ENCODE measurements at regions not wholly inside any gene's neighbourhood (a gene's known extent, or its start where the extent isn't known, plus 50 kb on each side); places are given as distances from the start of the nearest gene placed in this dataset.

DNA sequence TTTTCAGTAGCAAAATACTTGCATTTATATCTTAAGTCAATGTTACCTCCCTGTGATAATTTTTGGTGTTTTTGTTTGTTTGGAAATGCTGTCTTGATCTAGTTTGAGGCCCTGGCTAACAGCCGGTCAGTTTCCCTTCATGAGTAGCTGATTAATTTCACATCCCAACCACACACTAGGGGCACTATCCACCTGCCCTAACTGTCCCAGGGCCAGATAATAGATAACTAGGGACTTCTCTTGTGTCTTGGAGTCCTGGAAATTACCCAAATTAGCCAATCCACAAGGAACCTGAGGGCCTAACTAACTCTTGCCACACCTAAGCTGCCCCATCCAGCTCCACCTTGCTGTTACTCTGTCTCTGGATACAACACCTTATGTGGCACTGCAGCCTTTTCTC is 399.9 kb downstream of the FOXG1 start:
- no peak for DNase-seq (ENCODE audit: low read depth)
- no peak for TF ChIP-seq CTCF (IDR thresholded peaks at IDR 0.05; ENCODE audit: control insufficient read depth, insufficient read depth, low read depth, low read length, missing control alignments)

GRCh38 chr14:29168149-29168548 is 401.6 kb downstream of the FOXG1 start:
- no peak overlapping the region for H3K4me3 ChIP-seq (ENCODE audit: control insufficient read depth, low read depth, low read length)
- DNase-seq (ENCODE audit: low read depth) = no peak
- no peak for TF ChIP-seq CTCF (IDR thresholded peaks at IDR 0.05; ENCODE audit: control insufficient read depth, insufficient read depth, low read depth, low read length, missing control alignments)

More for the DNA sequence above, 399.9 kb downstream of the FOXG1 start:
- no peak overlapping the region for H3K4me3 ChIP-seq (ENCODE audit: control insufficient read depth, low read depth, low read length)

DNA sequence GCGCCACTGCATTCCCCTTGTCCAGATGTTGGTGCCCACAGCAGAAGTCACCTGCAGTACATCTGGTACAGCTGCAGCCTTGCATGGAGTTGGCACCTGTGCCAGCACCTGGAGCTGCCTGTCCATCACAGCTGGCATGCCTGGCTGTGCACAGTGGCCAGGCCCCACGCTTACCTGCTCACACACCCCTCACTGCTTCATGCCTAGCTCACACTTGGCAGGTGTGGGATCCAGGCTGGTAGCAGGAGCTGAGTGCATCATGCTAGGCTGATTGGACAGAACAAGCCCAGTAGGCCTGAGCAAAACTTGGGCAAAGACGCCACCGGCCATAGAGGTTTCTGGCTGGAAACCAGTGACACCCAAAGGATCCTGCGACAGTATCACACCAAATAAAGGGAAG is 402.8 kb downstream of the FOXG1 start:
- no peak for DNase-seq (ENCODE audit: low read depth)
- no peak overlapping the region for H3K4me3 ChIP-seq (ENCODE audit: control insufficient read depth, low read depth, low read length)

GRCh38 chr14:29175706-29176105 is 409.1 kb downstream of the FOXG1 start:
- no peak for DNase-seq (ENCODE audit: low read depth)
- H3K4me3 ChIP-seq (ENCODE audit: control insufficient read depth, low read depth, low read length) = no peak overlapping the region
- TF ChIP-seq CTCF (IDR thresholded peaks at IDR 0.05; ENCODE audit: control insufficient read depth, insufficient read depth, low read depth, low read length, missing control alignments) = no peak

More for the DNA sequence above, 402.8 kb downstream of the FOXG1 start:
- TF ChIP-seq CTCF (IDR thresholded peaks at IDR 0.05; ENCODE audit: control insufficient read depth, insufficient read depth, low read depth, low read length, missing control alignments) = no peak

- no peak overlapping the region for H3K4me3 ChIP-seq (ENCODE audit: control insufficient read depth, low read depth, low read length)
- no peak for DNase-seq (ENCODE audit: low read depth)
- TF ChIP-seq CTCF (IDR thresholded peaks at IDR 0.05; ENCODE audit: control insufficient read depth, insufficient read depth, low read depth, low read length, missing control alignments) = no peak
Measured at GRCh38 chr14:29176876-29177275, 410.3 kb downstream of the FOXG1 start.

- no peak overlapping the region for H3K4me3 ChIP-seq (ENCODE audit: control insufficient read depth, low read depth, low read length)
- no peak for DNase-seq (ENCODE audit: low read depth)
- no peak for TF ChIP-seq CTCF (IDR thresholded peaks at IDR 0.05; ENCODE audit: control insufficient read depth, insufficient read depth, low read depth, low read length, missing control alignments)
Measured at GRCh38 chr14:29178971-29179370, 412.4 kb downstream of the FOXG1 start.

DNA sequence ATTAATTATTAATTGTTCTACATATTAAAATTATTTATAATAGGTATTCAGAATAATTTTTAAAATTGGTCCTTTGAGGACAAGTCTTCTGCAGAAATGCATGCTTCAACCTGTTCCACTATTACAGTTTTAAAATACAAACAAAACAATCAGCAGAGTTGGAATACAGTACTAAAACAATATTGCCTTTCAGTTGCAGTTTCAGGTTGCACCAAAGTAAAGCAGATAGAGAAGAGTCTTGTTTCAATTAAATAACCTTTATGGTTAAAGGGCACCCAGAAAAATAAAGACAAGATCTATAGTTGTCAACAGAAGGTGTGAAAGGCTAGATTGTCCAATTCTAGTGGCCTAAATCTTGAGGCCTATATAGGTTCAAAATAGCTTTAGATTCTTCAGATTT is 424.5 kb downstream of the FOXG1 start:
- no peak for DNase-seq (ENCODE audit: low read depth)
- no peak for TF ChIP-seq CTCF (IDR thresholded peaks at IDR 0.05; ENCODE audit: control insufficient read depth, insufficient read depth, low read depth, low read length, missing control alignments)
- H3K4me3 ChIP-seq (ENCODE audit: control insufficient read depth, low read depth, low read length) = no peak overlapping the region
